OCI-LY3 (cell line): ENCODE measurements at regions not wholly inside any gene's neighbourhood (a gene's known extent, or its start where the extent isn't known, plus 50 kb on each side); places are given as distances from the start of the nearest gene placed in this dataset.

Experiments
- CTCF ChIP-seq: fragments of 200-600, 300-600 bp; sonication (generic); IDR thresholded peaks from 2 replicates; pipeline ENCODE4 v1.5.1; 2014; ENCODE audit warnings: antibody characterized with exemption, low read length, low read depth
- EZH2phosphoT487 ChIP-seq: fragments of 200-600 bp; shearing (Covaris generic); IDR thresholded peaks from 2 replicates; pipeline ENCODE4 v1.6.1; 2018; ENCODE audit warnings: antibody characterized with exemption, mixed run types, low read depth

DNA sequence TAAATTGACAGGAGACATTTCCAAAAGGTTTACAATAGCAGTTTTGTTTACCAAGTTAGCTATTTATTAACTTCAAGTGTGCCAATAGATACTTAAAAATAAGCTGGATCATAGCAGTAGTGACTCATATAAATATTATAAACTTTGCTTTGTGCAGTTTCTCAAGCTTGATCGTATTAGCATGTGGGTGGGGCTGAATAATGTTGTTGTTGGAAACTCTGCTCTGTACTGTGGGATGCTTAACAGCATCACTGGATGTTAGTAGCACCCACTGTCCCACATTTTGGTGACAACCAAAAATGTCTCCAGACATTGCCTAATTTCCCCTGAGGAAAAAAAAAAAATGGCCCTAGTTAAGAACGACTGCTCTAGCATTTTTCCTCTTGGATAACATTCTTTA, 855.2 kb upstream of the ADGRL3 start:
- TF ChIP-seq CTCF (no peak), EZH2phosphoT487 (no peak)
